Endodermal cell (in vitro differentiated cells): ENCODE measurements at regions not wholly inside any gene's neighbourhood (a gene's known extent, or its start where the extent isn't known, plus 50 kb on each side); places are given as distances from the start of the nearest gene placed in this dataset.

Source experiments
- DNase-seq: peaks from one replicate; pipeline ENCODE4 v3.0.0-alpha.2; 2017
- H3K27ac ChIP-seq: 2 replicates; pipeline ENCODE4 v1.5.1; 2013; ENCODE audit warnings: mild to moderate bottlenecking, low read depth, low read length, moderate library complexity
- H3K27me3 ChIP-seq: 2 replicates; pipeline ENCODE4 v1.6.1; 2013; ENCODE audit warnings: mild to moderate bottlenecking, low read length, moderate library complexity; ENCODE audit not compliant: insufficient read depth, control insufficient read depth, poor library complexity, severe bottlenecking
- H3K36me3 ChIP-seq: 2 replicates; pipeline ENCODE4 v1.7.0; 2013; ENCODE audit warnings: mild to moderate bottlenecking, low read length, moderate library complexity; ENCODE audit not compliant: control insufficient read depth, insufficient read depth
- H3K4me1 ChIP-seq: one replicate; pipeline ENCODE4 v1.7.0; 2013; ENCODE audit warnings: low read length; ENCODE audit not compliant: control insufficient read depth, insufficient read depth
- H3K4me3 ChIP-seq: 2 replicates; pipeline ENCODE4 v1.5.1; 2013; ENCODE audit warnings: mild to moderate bottlenecking, low read length, moderate library complexity
- H3K9ac ChIP-seq: 2 replicates; pipeline ENCODE4 v1.6.1; 2013; ENCODE audit warnings: mild to moderate bottlenecking, low read length, moderate library complexity; ENCODE audit not compliant: poor library complexity, severe bottlenecking; ENCODE audit errors: extremely low read depth
- H3K9me3 ChIP-seq: 2 replicates; pipeline ENCODE4 v1.6.1; 2013; ENCODE audit warnings: mild to moderate bottlenecking, low read length, moderate library complexity; ENCODE audit not compliant: control insufficient read depth
- H3K27ac Mint-ChIP-seq: 2 replicates; pipeline ENCODE4 v1.8.0; 2020; ENCODE audit warnings: mixed read lengths
- H3K27me3 Mint-ChIP-seq: 2 replicates; pipeline ENCODE4 v1.8.0; 2021; ENCODE audit warnings: mild to moderate bottlenecking, mixed read lengths; ENCODE audit not compliant: insufficient read depth
- H3K36me3 Mint-ChIP-seq: 2 replicates; pipeline ENCODE4 v1.8.0; 2020; ENCODE audit warnings: low read depth, mixed read lengths
- H3K4me1 Mint-ChIP-seq: 2 replicates; pipeline ENCODE4 v1.8.0; 2020; ENCODE audit warnings: mixed read lengths
- H3K4me3 Mint-ChIP-seq: 2 replicates; pipeline ENCODE4 v1.8.0; 2020; ENCODE audit warnings: mild to moderate bottlenecking, moderate library complexity, mixed read lengths
- H3K9me3 Mint-ChIP-seq: 2 replicates; pipeline ENCODE4 v1.8.0; 2020; ENCODE audit warnings: mild to moderate bottlenecking, mixed read lengths
- WGBS, 2 experiments: methylation state at CpG; one replicate each; pipeline versions ENCODE4 v1.1.5 to v1.1.7; 2013; ENCODE audit warnings: missing lambda C conversion rate in 2 of 2, mixed read lengths in 1 of 2; ENCODE audit not compliant: insufficient coverage in 1 of 2, insufficient read length in 1 of 2; 5-methylcytosine and 5-hydroxymethylcytosine counted together
- TF ChIP-seq, protein P1 (sequence below): fragments of 200-600 bp; sonication (generic); conservative IDR thresholded peaks from 2 replicates; pipeline ENCODE4 v1.5.0; 2021; ENCODE audit warnings: antibody characterized with exemption, mild to moderate bottlenecking

GRCh38 chr1:102732927-102733326 lies 375.4 kb downstream of the COL11A1 start:
- WGBS, 2 experiments = 89 to 92% methylated on average over 1 of the region's 1 CpG
- Mint-ChIP-seq H3K4me3 (no peak overlapping the region), H3K9me3 (no peaks in the 10 kb centered on the region), H3K4me1 (peaks cover 6% of the 10 kb centered on the region), H3K27me3 (no peaks in the 10 kb centered on the region), H3K36me3 (no peaks in the 10 kb centered on the region), H3K27ac (no peak overlapping the region)
- no peak overlapping the region for H3K27ac ChIP-seq
- TF ChIP-seq, protein P1, sequence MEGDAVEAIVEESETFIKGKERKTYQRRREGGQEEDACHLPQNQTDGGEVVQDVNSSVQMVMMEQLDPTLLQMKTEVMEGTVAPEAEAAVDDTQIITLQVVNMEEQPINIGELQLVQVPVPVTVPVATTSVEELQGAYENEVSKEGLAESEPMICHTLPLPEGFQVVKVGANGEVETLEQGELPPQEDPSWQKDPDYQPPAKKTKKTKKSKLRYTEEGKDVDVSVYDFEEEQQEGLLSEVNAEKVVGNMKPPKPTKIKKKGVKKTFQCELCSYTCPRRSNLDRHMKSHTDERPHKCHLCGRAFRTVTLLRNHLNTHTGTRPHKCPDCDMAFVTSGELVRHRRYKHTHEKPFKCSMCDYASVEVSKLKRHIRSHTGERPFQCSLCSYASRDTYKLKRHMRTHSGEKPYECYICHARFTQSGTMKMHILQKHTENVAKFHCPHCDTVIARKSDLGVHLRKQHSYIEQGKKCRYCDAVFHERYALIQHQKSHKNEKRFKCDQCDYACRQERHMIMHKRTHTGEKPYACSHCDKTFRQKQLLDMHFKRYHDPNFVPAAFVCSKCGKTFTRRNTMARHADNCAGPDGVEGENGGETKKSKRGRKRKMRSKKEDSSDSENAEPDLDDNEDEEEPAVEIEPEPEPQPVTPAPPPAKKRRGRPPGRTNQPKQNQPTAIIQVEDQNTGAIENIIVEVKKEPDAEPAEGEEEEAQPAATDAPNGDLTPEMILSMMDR = no peak
- no peaks in the 10 kb centered on the region for H3K36me3 ChIP-seq
- H3K9ac ChIP-seq = no peak overlapping the region
- H3K27me3 ChIP-seq = no peaks in the 10 kb centered on the region
- DNase-seq = no peak
- no peak overlapping the region for H3K4me3 ChIP-seq
- no peaks in the 10 kb centered on the region for H3K9me3 ChIP-seq
- H3K4me1 ChIP-seq = no peaks in the 10 kb centered on the region

DNA sequence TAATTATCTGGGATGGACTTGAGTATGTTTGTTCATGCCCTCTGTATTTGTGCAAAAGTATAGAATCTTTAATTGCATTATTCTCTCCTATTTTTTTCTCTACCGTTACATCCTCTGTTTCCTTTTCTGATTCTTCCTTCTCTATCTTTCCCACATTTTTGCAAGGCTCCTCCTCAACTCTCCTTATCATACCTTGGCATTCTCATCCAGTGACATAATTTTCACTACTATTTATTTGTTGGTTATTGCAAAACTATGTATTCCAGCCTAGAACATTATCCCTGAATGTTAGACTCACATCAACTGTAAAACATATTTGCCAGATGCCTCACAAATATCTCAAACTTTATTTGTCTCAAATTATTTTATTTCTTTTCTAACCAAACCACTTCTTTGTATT lies 381.9 kb downstream of the COL11A1 start:
- Histone ChIP-seq H3K27me3 (no peaks in the 10 kb centered on the region), H3K36me3 (no peaks in the 10 kb centered on the region), H3K4me1 (peaks cover 5% of the 10 kb centered on the region), H3K9ac (no peak overlapping the region), H3K27ac (no peak overlapping the region), H3K4me3 (no peak overlapping the region), H3K9me3 (no peaks in the 10 kb centered on the region)
- Mint-ChIP-seq H3K4me1 (no peaks in the 10 kb centered on the region), H3K36me3 (no peaks in the 10 kb centered on the region), H3K27me3 (no peaks in the 10 kb centered on the region), H3K27ac (no peak overlapping the region), H3K4me3 (no peak overlapping the region), H3K9me3 (no peaks in the 10 kb centered on the region)
- TF ChIP-seq, protein P1 = no peak
- no peak for DNase-seq
- WGBS, 2 experiments = 67 to 91% methylated on average over 1 of the region's 1 CpG

DNA sequence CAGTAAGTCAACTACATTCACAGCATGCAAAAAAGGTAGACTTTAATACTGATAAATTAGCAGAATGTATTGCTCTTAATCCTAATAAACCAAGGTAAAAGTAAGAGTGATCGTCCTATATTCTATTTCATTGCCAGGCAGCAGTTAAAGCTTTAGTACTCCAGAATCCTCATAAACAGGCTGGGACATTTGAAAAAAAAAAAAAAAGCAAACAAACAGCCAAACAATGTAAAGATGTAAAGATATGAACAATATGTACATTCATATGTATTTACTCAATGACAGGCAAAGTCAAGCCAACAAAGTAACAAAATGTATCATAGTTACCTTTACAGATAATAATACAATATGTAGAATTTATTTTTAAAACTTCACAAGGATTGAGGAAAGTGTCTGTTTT lies 383.6 kb downstream of the COL11A1 start:
- H3K4me3 Mint-ChIP-seq = no peak overlapping the region
- peaks cover 5% of the 10 kb centered on the region for H3K4me1 ChIP-seq
- DNase-seq = no peak
- H3K36me3 ChIP-seq = no peaks in the 10 kb centered on the region
- H3K4me3 ChIP-seq = no peak overlapping the region
- H3K9me3 ChIP-seq = no peaks in the 10 kb centered on the region
- H3K27ac Mint-ChIP-seq = no peak overlapping the region
- H3K36me3 Mint-ChIP-seq = no peaks in the 10 kb centered on the region
- H3K4me1 Mint-ChIP-seq = no peaks in the 10 kb centered on the region
- TF ChIP-seq, protein P1 = no peak
- no peaks in the 10 kb centered on the region for H3K27me3 Mint-ChIP-seq
- no peaks in the 10 kb centered on the region for H3K9me3 Mint-ChIP-seq
- H3K27ac ChIP-seq = no peak overlapping the region
- H3K27me3 ChIP-seq = no peaks in the 10 kb centered on the region
- H3K9ac ChIP-seq = no peak overlapping the region
- WGBS, 2 experiments = 100% methylated on average over 1 of the region's 1 CpG
